Activated naive CD8-positive, alpha-beta T cell treated with anti-CD3 and anti-CD28 coated beads, Interleukin-2, amount 10 ng/mL, durations not matched to agents 7 days and 5 days (primary cell): ENCODE measurements at regions not wholly inside any gene's neighbourhood (a gene's known extent, or its start where the extent isn't known, plus 50 kb on each side); places are given as distances from the start of the nearest gene placed in this dataset.

Experiments used
- ATAC-seq: fragments of 150-1000 bp; cut with Tn5 transposase; one replicate; pipeline ENCODE4 v1.10.0; 2021; ENCODE audit warnings: low read depth, moderate library complexity
- POLR2A ChIA-PET: fragments of 350-600 bp; sonication (Branson Sonifier 250); formaldehyde crosslinking; loops from one replicate; lab custom pipeline; 2021; ENCODE audit warnings: antibody characterized with exemption; lab: Charles Lee
- DNase-seq: peaks from one replicate; pipeline ENCODE4 v3.0.0; 2021
- H3K27ac Mint-ChIP-seq: one replicate; pipeline ENCODE4 v1.8.0; 2022; ENCODE audit warnings: mild to moderate bottlenecking, mixed read lengths
- H3K27me3 Mint-ChIP-seq: one replicate; pipeline ENCODE4 v1.8.0; 2022; ENCODE audit warnings: mild to moderate bottlenecking, moderate library complexity, mixed read lengths
- H3K36me3 Mint-ChIP-seq: one replicate; pipeline ENCODE4 v1.8.0; 2021; ENCODE audit warnings: mild to moderate bottlenecking, mixed read lengths
- H3K4me1 Mint-ChIP-seq: one replicate; pipeline ENCODE4 v1.8.0; 2021; ENCODE audit warnings: mixed read lengths
- H3K4me3 Mint-ChIP-seq: one replicate; pipeline ENCODE4 v1.8.0; 2022; ENCODE audit warnings: mild to moderate bottlenecking, moderate library complexity, mixed read lengths
- H3K9me3 Mint-ChIP-seq: one replicate; pipeline ENCODE4 v1.8.0; 2021; ENCODE audit warnings: mixed read lengths

GRCh38 chr12:124386059-124386458 is 91.2 kb downstream of the RFLNA start:
- no peaks in the 10 kb centered on the region for H3K27me3 Mint-ChIP-seq
- H3K4me3 Mint-ChIP-seq = no peak overlapping the region
- no peak for ATAC-seq
- no peak overlapping the region for H3K27ac Mint-ChIP-seq
- peaks cover 15% of the 10 kb centered on the region for H3K4me1 Mint-ChIP-seq
- no peaks in the 10 kb centered on the region for H3K36me3 Mint-ChIP-seq
- H3K9me3 Mint-ChIP-seq = no peaks in the 10 kb centered on the region
- no peak for DNase-seq
- POLR2A ChIA-PET = no interaction called here

GRCh38 chr12:124385219-124385969 is 90.5 kb downstream of the RFLNA start:
- ATAC-seq (no peak), DNase-seq (no peak)
- peaks cover 11% of the 10 kb centered on the region for H3K4me1 Mint-ChIP-seq
- no peak overlapping the region for H3K4me3 Mint-ChIP-seq
- POLR2A ChIA-PET = no interaction called here
- no peaks in the 10 kb centered on the region for H3K27me3 Mint-ChIP-seq
- H3K36me3 Mint-ChIP-seq = no peaks in the 10 kb centered on the region
- no peaks in the 10 kb centered on the region for H3K9me3 Mint-ChIP-seq
- H3K27ac Mint-ChIP-seq = no peak overlapping the region

GRCh38 chr12:124384299-124384894 is 89.5 kb downstream of the RFLNA start:
- H3K27me3 Mint-ChIP-seq = no peaks in the 10 kb centered on the region

GRCh38 chr12:124383028-124383427 is 88.1 kb downstream of the RFLNA start:
- ATAC-seq (no peak), DNase-seq (no peak)
- H3K4me3 Mint-ChIP-seq = no peak overlapping the region
- no peaks in the 10 kb centered on the region for H3K4me1 Mint-ChIP-seq
- H3K9me3 Mint-ChIP-seq = no peaks in the 10 kb centered on the region
- POLR2A ChIA-PET = interaction anchor here (1.1 kb wide), 1 partner anchor 97 kb away, joined by 3 read pairs; no protein-coding TSS in a partner anchor
- no peak overlapping the region for H3K27ac Mint-ChIP-seq
- H3K27me3 Mint-ChIP-seq = no peaks in the 10 kb centered on the region
- peaks cover 2% of the 10 kb centered on the region for H3K36me3 Mint-ChIP-seq

More at GRCh38 chr12:124384299-124384894, 89.5 kb downstream of the RFLNA start:
- Mint-ChIP-seq H3K27ac (no peak overlapping the region), H3K9me3 (no peaks in the 10 kb centered on the region), H3K4me1 (peaks cover 5% of the 10 kb centered on the region), H3K4me3 (no peak overlapping the region), H3K36me3 (peaks cover 2% of the 10 kb centered on the region)
- POLR2A ChIA-PET = no interaction called here
- no peak for ATAC-seq
- DNase-seq = no peak

GRCh38 chr12:124381456-124382296 is 86.8 kb downstream of the RFLNA start:
- POLR2A ChIA-PET = no interaction called here
- Mint-ChIP-seq H3K36me3 (peaks cover 2% of the 10 kb centered on the region), H3K27ac (peak overlapping the region; percentile 10)

DNA sequence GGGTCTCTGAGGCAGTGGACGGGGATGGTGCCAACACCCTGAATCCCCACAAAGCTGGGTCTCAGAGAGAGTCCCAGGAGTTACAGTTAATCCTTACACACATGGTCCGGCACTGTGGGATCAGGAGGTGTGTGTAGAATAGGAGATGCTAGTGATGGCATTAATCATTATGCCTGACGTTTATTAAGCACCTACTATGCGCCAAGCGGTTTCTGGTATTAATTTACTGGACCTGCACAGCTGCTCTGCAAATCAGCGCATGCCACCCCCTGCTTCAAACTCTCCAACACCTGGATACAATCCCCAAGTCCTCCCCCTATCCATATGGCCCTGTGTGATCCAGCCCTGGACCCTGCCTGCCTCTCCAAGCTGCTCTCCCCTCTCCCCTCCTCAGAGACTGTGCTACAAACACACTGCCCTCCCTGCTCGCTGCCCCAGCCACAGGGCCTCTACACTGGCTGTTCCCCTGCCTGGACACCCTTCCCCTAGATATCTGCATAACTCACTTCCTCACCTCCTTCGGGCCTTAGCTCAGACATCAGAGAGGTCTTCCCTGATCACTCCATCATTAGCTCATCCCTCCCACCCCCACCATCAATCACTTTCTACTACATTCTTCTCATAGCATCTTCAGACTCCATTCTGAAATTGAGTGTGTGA is 86.0 kb downstream of the RFLNA start:
- ATAC-seq (no peak), DNase-seq (no peak)
- Mint-ChIP-seq H3K36me3 (peaks cover 2% of the 10 kb centered on the region), H3K4me3 (no peak overlapping the region), H3K4me1 (no peaks in the 10 kb centered on the region), H3K27ac (peak overlapping the region; percentile 10), H3K9me3 (no peaks in the 10 kb centered on the region), H3K27me3 (no peaks in the 10 kb centered on the region)
- POLR2A ChIA-PET = no interaction called here

More at GRCh38 chr12:124381456-124382296, 86.8 kb downstream of the RFLNA start:
- Mint-ChIP-seq H3K4me1 (no peaks in the 10 kb centered on the region), H3K9me3 (no peaks in the 10 kb centered on the region), H3K27me3 (no peaks in the 10 kb centered on the region), H3K4me3 (no peak overlapping the region)
- DNase-seq (no peak), ATAC-seq (no peak)

- H3K4me3 Mint-ChIP-seq = no peak overlapping the region
- no peaks in the 10 kb centered on the region for H3K9me3 Mint-ChIP-seq
- POLR2A ChIA-PET = no interaction called here
- DNase-seq (no peak), ATAC-seq (no peak)
- peaks cover 2% of the 10 kb centered on the region for H3K36me3 Mint-ChIP-seq
- no peak overlapping the region for H3K27ac Mint-ChIP-seq
- no peaks in the 10 kb centered on the region for H3K4me1 Mint-ChIP-seq
- no peaks in the 10 kb centered on the region for H3K27me3 Mint-ChIP-seq
Observed at GRCh38 chr12:124379938-124380754, 85.3 kb downstream of the RFLNA start.

DNA sequence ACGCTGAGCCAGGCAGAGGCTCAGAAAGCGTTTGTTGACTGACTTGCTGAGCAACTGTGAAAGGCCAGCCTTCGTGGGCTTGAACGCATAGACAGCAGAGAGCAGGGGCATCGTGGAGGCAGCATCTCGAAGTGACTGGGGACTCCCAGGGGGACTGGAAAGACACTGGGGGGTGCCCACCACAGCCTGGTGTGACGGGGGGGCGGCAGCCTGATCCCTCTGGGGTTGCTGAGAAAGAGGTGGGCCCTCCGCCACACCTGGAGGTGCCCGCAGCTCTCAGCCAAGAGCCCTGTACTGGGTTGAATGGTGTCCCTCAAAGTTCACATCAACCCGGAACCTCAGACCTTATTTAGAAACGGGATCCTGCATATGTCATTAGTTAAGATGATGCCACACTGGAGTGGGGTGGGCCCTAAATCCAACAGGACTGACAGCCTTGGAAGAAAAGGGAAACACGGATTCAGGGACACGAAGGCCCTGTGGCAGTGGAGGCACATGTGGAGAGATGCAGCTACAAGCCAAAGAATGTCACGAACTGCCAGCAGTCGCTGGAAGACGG is 84.6 kb downstream of the RFLNA start:
- H3K36me3 Mint-ChIP-seq = peaks cover 2% of the 10 kb centered on the region
- POLR2A ChIA-PET = no interaction called here
- DNase-seq = no peak
- H3K27me3 Mint-ChIP-seq = no peaks in the 10 kb centered on the region
- H3K4me1 Mint-ChIP-seq = no peaks in the 10 kb centered on the region
- H3K9me3 Mint-ChIP-seq = no peaks in the 10 kb centered on the region
- no peak for ATAC-seq
- H3K27ac Mint-ChIP-seq = no peak overlapping the region
- no peak overlapping the region for H3K4me3 Mint-ChIP-seq

DNA sequence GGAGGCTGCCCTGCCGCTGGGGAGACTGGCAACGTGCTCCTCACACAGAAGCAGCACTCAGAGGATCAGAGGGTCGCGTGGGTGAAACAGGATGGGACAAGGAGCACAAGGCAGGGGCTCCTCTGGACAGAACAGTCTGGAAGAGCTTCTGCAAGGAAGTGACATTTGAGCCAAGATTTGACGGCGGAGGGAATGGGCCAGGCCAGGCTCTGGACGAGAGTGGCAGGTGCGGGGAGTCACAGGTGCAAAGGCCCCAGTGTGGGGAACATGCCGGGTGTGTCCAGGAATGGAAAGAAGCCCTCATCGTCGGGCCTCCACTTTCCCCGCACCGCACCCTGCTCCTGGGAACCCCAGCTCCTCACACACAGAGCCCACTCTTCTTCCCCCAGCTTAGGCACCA is 84.0 kb downstream of the RFLNA start:
- Mint-ChIP-seq H3K9me3 (no peaks in the 10 kb centered on the region), H3K4me3 (no peak overlapping the region), H3K36me3 (peaks cover 2% of the 10 kb centered on the region), H3K27ac (no peak overlapping the region), H3K4me1 (no peaks in the 10 kb centered on the region), H3K27me3 (no peaks in the 10 kb centered on the region)
- POLR2A ChIA-PET = no interaction called here
- DNase-seq (no peak), ATAC-seq (no peak)

- ATAC-seq (no peak), DNase-seq (no peak)
- no peaks in the 10 kb centered on the region for H3K4me1 Mint-ChIP-seq
- POLR2A ChIA-PET = no interaction called here
- H3K27me3 Mint-ChIP-seq = no peaks in the 10 kb centered on the region
- no peaks in the 10 kb centered on the region for H3K9me3 Mint-ChIP-seq
- H3K36me3 Mint-ChIP-seq = peaks cover 2% of the 10 kb centered on the region
- H3K27ac Mint-ChIP-seq = no peak overlapping the region
- H3K4me3 Mint-ChIP-seq = no peak overlapping the region
Observed at GRCh38 chr12:124377981-124378509, 83.2 kb downstream of the RFLNA start.

GRCh38 chr12:124376435-124376834 is 81.5 kb downstream of the RFLNA start:
- no peak overlapping the region for H3K27ac Mint-ChIP-seq
- no peaks in the 10 kb centered on the region for H3K27me3 Mint-ChIP-seq
- H3K4me1 Mint-ChIP-seq = no peaks in the 10 kb centered on the region
- POLR2A ChIA-PET = no interaction called here
- no peaks in the 10 kb centered on the region for H3K9me3 Mint-ChIP-seq
- ATAC-seq = no peak
- peaks cover 2% of the 10 kb centered on the region for H3K36me3 Mint-ChIP-seq
- DNase-seq = no peak
- no peak overlapping the region for H3K4me3 Mint-ChIP-seq

GRCh38 chr12:124375789-124376175 is 80.9 kb downstream of the RFLNA start:
- ATAC-seq (no peak), DNase-seq (no peak)
- POLR2A ChIA-PET = no interaction called here
- no peaks in the 10 kb centered on the region for H3K4me1 Mint-ChIP-seq
- no peak overlapping the region for H3K27ac Mint-ChIP-seq
- no peaks in the 10 kb centered on the region for H3K9me3 Mint-ChIP-seq
- peaks cover 2% of the 10 kb centered on the region for H3K36me3 Mint-ChIP-seq
- no peak overlapping the region for H3K4me3 Mint-ChIP-seq
- no peaks in the 10 kb centered on the region for H3K27me3 Mint-ChIP-seq
